Neural progenitor cell (in vitro differentiated cells): ENCODE measurements at regions not wholly inside any gene's neighbourhood (a gene's known extent, or its start where the extent isn't known, plus 50 kb on each side); places are given as distances from the start of the nearest gene placed in this dataset.

Source experiments
- CTCF ChIP-seq: fragments of 200-600 bp; sonication (generic); IDR thresholded peaks from 2 replicates; pipeline ENCODE4 v1.5.1; 2017; ENCODE audit warnings: antibody characterized with exemption, mild to moderate bottlenecking
- EZH2 ChIP-seq: fragments of 200-600 bp; sonication (generic); IDR thresholded peaks from 2 replicates; pipeline ENCODE4 v1.6.1; 2017; ENCODE audit warnings: antibody characterized with exemption, mild to moderate bottlenecking, moderate library complexity

- TF ChIP-seq CTCF (no peak), EZH2 (no peak)
Observed at GRCh38 chr3:56966104-56966503, 94.4 kb upstream of the SPATA12 start.
